NCI-H526 treated with DMSO at 0.1 percent for 48 hours (cell line): ENCODE measurements at regions not wholly inside any gene's neighbourhood (a gene's known extent, or its start where the extent isn't known, plus 50 kb on each side); places are given as distances from the start of the nearest gene placed in this dataset.
"Not testable (repeated sequence)": the region's sequence is repeated elsewhere in the genome, so short reads cannot be mapped to it uniquely, and the experiment has no call there.

Experiments used
- DNase-seq: peaks from one replicate; lab custom pipeline; 2025; lab: John Stamatoyannopoulos, UW

DNA sequence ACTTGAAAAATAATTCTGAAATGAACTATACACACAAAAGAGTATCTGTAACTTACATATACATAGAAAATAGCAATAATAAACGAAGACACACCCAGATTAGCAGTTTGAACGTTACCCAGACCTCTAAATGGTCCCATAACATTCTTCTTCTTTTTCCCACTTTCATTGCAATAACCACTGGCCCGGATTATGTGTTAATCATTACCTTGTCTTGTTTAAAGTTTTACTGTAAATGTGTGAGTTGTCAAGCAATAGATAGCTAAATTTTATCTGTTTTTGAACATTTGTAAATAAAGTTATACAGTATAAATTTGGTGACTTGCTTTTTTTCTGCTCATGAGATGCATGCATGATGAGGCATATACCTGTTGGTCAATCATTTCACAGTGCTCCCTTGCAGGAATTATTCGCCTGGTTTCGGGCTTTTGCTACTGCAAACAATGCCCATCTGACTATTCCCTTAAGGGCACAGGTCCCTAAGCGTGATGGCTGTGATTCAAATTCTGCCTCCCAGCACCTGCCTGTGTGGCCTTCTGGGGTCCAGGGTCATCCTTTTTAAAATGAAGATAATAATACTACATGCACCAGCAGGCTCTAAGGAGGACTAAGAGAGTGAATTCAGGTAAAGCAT is 66.1 kb downstream of the GADD45G start:
- DNase-seq = no peak

DNA sequence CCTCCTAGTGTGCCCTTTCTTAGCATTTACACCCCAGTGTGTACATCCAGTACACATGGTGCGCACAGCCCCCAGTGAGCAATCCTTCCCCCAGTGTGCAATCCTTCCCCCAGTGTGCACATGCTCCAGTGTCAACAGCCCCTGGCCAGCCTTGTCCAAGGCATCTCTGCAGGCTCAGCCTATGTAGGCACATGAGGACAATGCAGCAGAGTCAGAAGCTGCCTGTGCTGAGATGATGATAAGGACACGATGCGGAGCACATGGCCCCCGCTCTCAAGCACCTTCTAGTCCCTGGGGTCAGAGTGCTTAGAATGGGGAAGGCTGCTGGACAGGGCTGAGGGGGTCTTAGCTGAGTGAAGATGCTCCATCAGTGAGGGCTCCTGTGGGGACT is 69.8 kb downstream of the GADD45G start:
- no peak for DNase-seq

DNA sequence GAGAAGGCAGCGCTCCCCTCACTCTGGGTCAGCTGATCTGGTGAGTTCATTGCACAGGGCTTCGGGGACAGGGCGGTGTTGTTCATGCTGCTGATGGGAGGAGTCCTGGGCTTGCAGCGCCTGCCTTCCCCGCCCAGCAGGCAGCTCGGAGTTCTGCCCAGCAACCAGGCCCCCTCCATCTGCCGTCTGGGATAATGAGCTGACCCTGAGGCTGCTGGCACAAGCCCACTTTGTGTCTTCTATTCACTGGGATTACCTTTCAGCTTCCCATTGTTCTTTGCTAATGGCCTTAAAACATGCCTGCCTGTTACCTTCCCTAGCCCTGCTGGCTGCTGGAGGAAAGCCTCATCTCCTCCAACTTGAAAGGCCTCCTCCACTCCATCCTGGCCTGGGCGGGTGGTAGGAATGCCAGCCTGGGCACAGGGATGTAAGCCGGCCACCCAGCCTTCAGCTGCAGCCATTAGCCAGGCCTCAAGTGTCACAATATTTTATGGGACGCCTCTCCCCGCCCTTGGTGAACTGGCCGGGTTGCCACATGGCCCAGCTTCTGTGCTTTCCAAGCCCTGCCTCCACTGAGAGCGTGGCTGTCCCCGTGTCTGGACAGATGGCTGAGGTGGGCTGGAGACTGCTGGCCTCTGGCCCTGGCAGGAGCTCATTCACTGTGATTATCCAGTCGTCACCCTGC is 70.4 kb downstream of the GADD45G start:
- DNase-seq = no peak

DNA sequence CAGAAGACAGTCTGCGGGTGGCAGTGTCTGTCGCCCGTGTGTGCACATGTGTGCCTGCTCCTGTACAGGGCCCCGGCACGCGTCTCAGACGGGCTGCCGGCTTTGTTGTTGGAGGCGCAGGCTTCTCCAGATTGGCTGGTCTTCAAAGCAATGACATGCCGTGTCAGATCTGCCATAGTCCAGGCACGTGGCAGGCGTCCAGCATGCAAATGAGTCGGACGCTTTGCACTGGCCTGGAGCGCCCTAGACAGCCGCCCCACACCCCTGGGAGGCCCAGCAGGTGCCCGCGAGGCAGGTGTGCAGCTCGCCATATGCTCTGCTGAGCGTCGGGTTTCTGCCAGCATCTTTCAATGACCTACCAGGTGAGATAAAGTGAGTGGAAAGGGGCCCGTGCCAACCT is 71.5 kb downstream of the GADD45G start:
- DNase-seq = no peak

DNA sequence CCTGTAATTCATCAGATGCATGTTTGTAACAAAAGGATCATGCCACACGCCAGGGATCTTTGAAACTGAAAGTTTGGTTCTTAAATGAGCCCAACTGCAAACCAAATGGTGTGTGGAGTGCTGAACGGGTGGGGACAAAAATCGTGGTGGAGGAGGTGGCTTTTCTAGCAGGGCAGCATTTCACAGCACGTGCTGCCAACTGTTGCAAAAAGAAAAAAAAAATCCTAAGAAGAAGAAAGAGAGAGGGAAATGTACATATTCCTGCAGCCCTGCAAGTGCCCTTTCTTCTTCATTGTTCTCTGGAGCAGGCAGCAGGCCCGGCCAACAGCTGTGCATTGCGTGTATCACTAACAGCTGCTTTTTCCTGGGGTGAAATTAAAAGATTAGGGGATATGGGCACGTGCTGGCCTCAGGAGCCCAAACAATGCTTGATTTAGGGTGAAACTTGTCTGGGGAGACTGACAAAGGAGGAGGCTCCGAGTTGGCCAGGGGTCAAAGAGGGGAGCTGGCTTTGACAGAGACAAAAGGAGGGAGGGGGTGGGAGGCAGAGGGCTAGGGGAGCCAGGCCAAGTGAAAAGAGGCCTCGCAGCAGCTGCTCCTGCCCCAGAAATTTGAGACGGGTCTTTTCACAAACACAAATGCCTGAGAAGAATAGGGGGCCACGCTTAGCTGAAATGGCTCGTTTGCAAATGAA is 73.0 kb downstream of the GADD45G start:
- no peak for DNase-seq

DNA sequence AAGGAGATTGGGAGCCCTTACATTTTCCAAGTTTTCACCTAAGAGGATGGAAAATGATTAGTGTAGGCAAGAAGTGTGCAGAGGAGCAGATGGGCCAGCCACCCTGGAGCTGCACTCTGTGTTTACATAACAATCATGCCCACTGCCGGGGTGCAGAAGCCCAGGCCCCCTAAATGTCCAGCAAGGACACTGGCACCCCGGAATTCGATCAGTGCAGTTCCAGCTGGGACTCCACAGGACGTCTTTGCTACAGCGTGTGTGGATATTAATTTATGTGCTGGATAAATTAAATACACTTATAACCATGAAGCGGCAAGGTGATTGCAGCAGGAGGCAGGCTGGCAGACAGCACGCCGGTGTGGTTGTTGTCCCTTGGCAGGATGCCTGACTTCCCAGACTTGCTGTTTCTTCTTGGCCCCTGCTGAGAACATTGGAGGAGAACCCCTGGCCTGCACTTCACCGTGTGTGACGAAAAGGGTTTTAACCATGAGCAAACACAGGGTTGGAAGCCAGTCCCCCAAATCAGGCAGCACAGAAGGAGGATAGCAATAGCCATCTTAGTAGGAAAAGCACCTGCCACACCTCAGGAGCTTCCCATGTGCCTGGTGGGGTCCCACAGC is 73.7 kb downstream of the GADD45G start:
- no peak for DNase-seq

DNA sequence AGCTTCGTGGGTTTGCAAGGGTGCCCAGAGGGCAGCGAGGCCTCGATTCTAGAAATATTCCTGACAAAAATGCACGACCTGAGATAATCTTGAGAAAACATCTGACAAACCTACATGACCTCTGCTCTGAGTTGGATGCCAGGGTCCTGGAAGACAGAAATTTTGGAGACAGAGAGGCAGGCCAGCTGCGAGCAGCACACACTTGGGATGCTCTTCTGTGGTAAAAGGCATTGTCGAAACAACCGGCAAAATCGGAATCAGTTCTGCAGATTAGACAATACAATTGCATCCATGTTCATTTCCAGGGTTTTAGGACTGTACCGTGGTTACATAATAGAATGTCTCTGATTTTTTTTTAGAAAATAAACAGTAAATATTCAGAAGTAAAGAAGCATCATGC is 74.2 kb downstream of the GADD45G start:
- DNase-seq = no peak

DNA sequence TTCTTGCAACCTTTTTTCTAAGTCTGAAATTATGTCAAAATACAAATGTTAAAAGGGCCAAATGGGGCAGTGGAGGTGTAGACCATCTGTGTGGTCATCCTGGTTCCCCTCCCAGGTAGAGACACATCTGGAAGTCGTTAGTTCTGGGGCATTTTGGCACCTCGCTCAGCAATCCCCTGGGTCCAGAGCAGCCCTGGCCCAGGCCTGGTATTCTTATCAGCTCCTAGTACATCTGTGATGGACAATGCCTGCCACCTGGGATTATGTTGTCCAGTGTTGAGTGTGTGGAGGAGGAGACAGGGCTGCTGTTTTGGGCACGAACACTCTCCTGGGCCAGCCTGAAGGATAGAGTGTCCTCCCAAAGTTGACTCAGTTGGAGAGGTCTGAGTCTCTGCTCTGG is 74.8 kb downstream of the GADD45G start:
- DNase-seq = no peak

DNA sequence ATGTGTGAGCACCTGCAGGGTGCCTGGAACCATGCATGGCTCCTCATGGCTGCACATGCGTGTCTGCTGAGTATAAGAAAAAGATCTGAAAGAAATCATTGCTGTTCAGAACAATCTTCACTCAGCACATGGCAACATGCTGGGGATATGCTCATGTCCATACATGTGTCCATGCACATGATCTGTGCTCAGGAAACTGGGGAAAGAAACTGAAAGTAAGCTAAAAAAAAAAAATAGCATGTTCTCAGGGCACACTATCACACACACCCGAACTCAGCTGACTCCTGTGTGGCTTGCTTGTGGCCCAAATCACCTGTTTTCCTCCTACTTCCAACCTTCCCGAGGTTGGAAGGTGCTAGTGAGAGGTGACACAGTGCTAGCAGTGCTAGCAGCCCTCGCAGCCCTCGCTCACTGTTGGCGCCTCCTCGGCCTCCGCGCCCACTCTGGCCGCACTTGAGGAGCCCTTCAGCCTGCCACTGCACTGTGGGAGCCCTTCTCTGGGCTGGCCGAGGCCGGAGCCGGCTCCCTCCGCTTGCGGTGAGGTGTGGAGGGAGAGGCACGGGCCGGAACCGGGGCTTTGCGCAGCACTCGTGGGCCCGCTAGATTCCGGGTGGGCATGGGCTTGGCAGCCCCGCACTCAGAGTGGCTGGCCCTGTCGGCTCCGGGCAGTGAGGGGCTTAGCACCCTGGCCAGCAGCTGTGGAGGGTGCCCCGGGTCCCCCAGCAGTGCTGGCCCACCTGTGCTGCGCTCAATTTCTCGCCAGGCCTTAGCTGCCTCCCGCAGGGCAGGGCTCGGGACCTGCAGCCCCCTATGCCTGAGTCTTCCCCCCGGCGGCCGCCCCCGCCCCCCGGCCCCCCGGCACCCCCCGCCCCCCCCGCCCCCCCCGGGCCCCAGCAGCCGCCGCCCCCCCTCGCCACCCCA is 76.0 kb downstream of the GADD45G start:
- no peak for DNase-seq

DNA sequence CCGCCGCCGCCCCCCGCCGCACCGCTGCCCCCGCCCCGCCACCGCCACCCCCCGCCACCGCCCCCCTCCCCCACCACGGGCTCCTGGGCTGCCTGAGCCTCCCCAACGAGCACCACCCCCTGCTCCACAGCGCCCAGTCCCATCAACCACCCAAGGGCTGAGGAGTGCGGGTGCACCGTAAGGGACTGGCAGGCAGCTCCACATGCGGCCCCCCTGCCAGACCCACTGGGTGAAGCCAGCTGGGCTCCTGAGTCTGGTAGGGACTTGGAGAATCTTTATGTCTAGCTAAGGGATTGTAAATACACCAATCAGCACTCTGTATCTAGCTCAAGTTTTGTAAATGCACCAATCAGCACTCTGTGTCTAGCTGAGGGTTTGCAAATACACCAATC is 76.7 kb downstream of the GADD45G start:
- DNase-seq = not testable (repeated sequence)

DNA sequence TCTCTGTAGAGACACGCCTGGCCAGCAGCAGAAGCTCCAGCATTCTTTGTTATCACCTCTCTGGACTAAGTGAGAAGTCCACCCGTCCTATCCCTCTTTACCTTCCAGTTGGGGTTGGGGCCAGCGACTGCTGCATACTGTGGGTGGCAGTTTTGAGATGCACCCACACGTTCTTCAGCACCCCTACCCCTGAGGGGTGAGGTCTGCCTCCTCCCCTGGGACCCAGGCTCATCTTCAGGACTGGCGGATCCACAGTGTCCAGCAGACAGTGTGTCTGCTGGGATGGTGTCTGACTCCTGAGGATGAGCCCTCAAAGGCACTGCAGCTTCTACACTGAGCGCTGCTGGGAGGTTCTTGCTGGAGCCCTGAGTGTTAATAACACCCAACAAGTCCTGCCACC is 78.8 kb downstream of the GADD45G start:
- no peak for DNase-seq

DNA sequence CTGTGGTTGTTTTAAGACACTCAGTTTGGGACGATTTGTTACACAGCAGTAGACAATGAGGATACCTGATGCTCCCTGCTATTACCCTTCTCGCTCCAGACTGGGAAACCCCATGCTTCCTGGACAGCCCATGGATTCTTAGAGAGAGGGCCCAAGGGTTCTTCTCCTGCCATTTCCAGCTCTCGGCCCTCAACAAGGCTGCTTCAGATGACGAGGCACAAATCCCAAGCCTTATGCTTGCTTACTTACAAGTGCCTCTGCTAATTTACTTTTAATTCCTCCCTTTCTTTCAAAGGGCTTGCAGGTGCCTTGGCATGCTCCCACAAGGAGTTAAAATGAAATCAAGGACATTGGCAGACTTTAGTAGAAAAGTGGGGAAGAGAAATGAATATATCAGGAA is 79.4 kb downstream of the GADD45G start:
- no peak for DNase-seq

DNA sequence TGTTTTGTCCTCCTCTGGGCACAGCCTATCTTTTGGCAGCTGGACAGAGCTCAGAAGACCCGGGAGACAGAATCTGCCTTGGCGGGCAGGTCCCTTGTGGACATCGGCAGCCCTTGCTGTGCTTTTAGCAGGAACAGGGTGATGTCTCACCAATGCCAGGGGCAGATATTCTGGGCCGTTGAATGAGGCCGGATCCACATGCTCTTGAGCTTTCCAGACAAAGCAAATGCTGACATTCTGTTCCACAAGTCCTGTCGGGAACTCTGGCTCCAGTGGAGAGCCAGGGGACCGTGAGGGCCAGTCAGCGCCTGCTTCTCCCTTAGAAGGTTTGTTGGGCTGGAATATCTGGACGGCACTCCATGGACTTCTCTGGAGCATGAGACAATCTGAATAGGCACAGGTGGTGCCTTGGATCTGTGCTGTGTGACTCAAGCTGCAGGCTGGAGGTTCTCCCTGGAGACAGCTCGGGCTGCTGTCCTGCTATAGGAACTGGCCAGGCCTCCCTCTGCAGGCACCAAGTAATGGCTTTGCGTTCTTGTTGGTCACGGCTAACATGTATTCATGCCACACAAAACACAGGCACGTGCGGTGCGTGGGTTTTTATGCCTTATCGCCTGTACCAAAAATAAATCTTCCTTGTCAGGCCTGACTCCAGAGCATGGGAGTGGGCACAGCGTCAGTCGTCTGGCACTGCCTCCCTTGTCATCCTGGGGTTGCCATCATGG is 80.3 kb downstream of the GADD45G start:
- no peak for DNase-seq

DNA sequence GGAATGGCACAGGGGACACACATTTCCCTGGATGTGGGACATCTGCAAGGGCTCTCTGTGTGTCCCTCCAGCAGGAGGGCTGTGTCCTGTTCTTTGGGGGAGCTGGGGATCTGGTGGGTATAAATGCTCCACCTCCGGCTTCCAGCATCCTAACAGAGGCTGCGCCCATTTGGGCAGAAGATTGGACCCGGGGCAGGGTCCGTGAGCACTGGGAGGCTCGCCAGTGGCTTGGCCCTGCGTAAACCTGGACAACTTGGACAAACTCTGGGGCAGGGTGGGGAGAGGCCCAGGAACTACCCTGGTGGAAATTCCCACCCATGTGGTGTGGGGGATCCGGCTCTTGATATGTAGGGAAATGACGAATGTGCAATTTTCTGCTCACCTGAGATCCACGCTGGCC is 80.9 kb downstream of the GADD45G start:
- DNase-seq = no peak

DNA sequence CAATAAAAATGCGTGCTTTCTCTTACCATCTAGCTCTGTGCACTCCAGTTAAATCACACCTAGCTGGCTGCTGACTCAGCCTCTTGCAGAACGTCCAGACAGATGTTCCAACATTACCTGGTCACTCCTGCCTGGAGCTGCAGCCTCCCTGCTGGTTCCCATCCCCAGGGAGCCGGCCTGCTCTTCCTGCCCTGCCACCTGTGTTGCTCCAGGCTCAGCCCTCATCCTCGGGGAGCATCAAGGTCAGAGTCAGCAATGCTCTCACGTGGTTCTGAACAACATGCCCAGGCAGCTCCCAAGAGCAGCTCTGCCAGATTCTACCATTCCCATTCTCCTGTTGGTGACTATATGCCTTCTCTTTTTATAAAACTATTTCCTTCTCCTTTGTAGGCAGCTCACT is 81.3 kb downstream of the GADD45G start:
- peak; percentile 53 for DNase-seq

DNA sequence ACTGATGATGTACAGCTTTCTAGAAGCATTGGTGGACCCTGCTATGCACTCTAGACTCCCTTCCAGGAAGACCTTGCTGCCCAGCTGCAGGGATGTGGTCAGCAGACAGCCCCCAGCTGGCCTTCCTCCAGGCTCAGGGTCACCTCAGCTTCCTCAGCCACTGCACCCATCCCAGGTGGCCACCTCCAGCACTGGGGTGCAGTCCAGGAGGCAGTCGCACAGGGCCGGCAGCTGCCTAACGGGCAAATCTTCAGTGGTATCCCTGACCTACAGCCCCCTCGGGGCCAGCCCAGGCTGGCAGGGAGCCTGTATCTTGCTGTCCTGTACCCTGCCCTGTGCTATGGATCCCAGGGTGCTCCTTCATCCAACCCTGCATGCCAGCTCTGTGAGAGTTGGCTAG is 81.8 kb downstream of the GADD45G start:
- no peak for DNase-seq

DNA sequence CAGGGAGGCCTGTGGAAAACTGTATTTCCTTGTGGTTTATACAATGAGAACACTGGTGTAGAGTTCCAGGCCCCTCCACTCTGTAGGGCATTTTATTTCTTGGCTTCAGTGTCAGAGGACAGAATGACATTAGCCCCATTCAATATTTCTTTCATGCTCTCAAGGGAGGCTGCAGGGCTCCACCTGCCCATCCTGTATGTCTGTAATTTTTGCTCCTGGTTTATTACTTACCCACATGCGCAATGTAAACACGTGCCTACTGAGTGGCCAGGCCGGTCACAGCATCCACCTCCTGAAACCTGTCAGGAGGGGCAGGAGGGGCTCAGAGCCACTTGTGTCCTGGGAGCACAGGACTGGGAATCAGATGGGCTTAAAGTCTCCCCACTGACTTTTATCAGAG is 82.4 kb downstream of the GADD45G start:
- DNase-seq = peak; percentile 4

DNA sequence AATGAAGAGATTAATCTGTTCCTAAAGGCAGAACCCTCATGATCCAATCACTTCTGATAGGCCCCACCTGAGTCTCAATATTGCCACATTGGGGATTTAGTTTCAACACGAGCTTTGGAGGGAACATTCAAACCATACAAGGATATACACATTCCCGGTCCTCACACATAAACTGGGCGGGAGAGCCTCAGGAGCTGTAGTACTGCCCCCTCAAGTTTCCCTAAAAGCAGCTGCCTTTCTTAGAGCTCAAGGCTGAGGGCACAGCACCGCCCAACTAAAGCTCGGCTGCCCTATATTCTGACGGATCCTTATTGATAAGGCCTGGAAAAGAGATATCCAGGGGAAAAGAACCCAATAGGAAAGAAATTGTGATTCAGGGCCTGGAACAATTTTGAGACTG is 83.0 kb downstream of the GADD45G start:
- no peak for DNase-seq

DNA sequence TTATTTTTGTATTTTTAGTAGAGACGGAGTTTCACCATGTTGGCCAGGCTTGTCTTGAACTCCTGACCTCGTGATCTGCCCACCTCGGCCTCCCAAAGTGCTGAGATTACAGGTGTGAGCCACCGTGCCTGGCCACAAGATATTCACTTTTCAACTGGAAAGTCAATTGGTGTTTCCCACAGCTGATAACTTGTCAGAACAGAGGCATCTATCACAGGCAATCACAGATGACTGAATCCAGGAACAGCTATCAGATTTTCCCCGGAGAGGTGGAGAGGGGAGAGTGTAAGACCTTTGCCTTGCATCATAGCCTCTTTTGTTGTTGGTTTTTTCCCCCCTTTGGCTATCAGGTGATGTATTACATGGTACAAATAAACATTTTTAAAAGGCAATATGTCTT is 84.5 kb downstream of the GADD45G start:
- not testable (repeated sequence) for DNase-seq

DNA sequence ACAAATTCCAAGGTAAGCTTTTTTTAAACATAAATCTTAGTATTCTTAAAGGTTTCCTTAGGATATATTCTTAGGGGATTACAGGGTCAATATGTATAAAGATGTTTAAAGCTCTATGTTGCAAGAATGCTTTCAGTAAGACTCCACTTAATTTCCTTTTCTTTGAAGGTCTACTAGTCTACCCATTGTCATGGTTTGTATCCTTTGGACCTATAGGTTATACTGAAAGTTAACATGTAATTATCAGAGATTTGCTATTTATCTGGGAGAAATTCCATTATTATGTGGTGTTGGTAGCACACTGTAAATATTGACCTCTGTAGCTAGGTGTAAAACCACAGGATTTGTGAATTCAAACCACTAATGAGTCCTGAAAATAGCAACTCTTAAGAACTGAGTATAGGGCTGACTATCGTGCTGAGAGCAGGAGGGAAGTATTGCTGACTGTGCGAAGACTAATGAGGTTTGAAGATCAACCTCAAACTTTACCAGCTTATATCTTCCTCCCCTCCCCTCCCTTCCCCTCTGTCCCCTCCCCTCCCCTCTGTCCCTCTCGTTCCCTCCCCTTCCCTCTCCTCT is 85.6 kb downstream of the GADD45G start:
- DNase-seq = no peak

DNA sequence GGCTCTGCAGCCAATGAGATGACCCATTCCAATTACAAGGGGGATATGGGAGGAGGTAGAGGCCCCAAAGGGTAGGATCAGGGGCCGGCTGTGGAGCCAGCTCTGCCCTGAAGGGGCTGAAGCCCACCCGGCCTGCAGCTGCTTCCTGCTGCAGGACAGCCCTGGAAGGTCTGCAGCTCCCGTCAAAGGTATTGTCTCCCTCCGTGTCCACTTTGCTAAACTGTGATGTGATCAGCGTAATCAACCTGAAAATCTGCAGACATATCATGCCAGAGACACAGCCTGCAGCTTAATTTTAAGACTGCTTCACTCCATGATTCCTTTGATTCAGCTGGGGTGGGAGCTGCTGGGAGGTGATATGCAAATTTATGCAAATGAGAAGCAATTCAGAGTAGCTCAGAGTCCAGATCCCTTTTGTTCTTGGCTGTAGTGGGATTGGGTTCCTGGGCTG is 90.7 kb downstream of the GADD45G start:
- peak; percentile 61 for DNase-seq
